HG03196 (cell line): ENCODE measurements at regions not wholly inside any gene's neighbourhood (a gene's known extent, or its start where the extent isn't known, plus 50 kb on each side); places are given as distances from the start of the nearest gene placed in this dataset.
"Not testable (repeated sequence)": the region's sequence is repeated elsewhere in the genome, so short reads cannot be mapped to it uniquely, and the experiment has no call there.

Source experiments
- ATAC-seq: cut with Tn5 transposase; IDR thresholded peaks from one replicate; pipeline ENCODE4 v1.9.1; 2021; ENCODE audit not compliant: unreplicated experiment

GRCh38 chr15:81779181-81779580, 266.6 kb downstream of the MEX3B start:
- ATAC-seq = no peak

GRCh38 chr15:81777546-81777945, 268.3 kb downstream of the MEX3B start:
- ATAC-seq = no peak

GRCh38 chr15:81776976-81777375, 268.8 kb downstream of the MEX3B start:
- ATAC-seq = no peak

- ATAC-seq = not testable (repeated sequence)
Observed at GRCh38 chr15:81775779-81776178, 270.0 kb downstream of the MEX3B start.

- no peak for ATAC-seq
Observed at GRCh38 chr15:81774309-81774708, 271.5 kb downstream of the MEX3B start.

- ATAC-seq = no peak
Observed at GRCh38 chr15:81768773-81769172, 277.0 kb downstream of the MEX3B start.

- no peak for ATAC-seq
Observed at GRCh38 chr15:81766829-81767475, 278.9 kb downstream of the MEX3B start.

GRCh38 chr15:81765816-81766215, 280.0 kb downstream of the MEX3B start:
- no peak for ATAC-seq

GRCh38 chr15:81763304-81763703, 282.5 kb downstream of the MEX3B start:
- no peak for ATAC-seq

GRCh38 chr15:81760686-81761085, 285.1 kb downstream of the MEX3B start:
- ATAC-seq = no peak

- ATAC-seq = no peak
Observed at GRCh38 chr15:81758818-81759284, 287.0 kb downstream of the MEX3B start.

GRCh38 chr15:81755626-81756025, 290.2 kb downstream of the MEX3B start:
- ATAC-seq = no peak

- no peak for ATAC-seq
Observed at GRCh38 chr15:81754078-81754477, 291.7 kb downstream of the MEX3B start.

- ATAC-seq = no peak
Observed at GRCh38 chr15:81752974-81753373, 292.8 kb downstream of the MEX3B start.

GRCh38 chr15:81752546-81752942, 293.3 kb downstream of the MEX3B start:
- ATAC-seq = no peak

GRCh38 chr15:81751816-81752545, 293.8 kb downstream of the MEX3B start:
- no peak for ATAC-seq

GRCh38 chr15:81751256-81751655, 294.6 kb downstream of the MEX3B start:
- ATAC-seq = no peak

- ATAC-seq = no peak
Observed at GRCh38 chr15:81749716-81750375, 296.0 kb downstream of the MEX3B start.

GRCh38 chr15:81747482-81747881, 298.3 kb downstream of the MEX3B start:
- no peak for ATAC-seq

GRCh38 chr15:81747026-81747425, 298.8 kb downstream of the MEX3B start:
- ATAC-seq = no peak

- no peak for ATAC-seq
Observed at GRCh38 chr15:81744364-81744763, 301.5 kb downstream of the MEX3B start.

- ATAC-seq = no peak
Observed at GRCh38 chr15:81740416-81740815, 305.4 kb downstream of the MEX3B start.
